ENCODE measurements at regions not wholly inside any gene's neighbourhood (a gene's known extent, or its start where the extent isn't known, plus 50 kb on each side); places are given as distances from the start of the nearest gene placed in this dataset.

DNA sequence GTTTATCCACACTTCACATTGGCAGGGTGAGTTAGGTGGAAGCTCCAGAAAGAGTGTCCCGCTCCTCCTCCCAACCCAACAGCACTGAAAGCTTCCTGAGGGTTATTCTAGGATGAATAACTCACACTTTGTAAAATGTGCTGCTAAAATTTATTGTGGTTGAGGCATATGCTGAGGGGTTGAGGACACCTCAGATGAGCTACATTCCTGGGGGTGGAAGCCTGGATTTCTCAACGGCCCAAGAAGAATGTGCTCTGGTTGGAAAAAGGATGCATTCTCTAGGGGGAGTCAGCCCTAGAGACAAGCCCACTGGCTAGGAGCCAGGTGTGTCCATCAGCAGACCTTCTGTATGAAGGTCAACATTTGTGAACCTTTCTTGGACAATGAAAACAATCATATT lies 91.5 kb upstream of the PDE1C start:
- intact Hi-C loops (cut with DNase I) = loop anchor here in 5 of 10 donors (5.0 to 10.0 kb wide), 3 partner anchors 89 to 377 kb away; partner anchors contain the start of gene PDE1C (in 3 of the 5)

DNA sequence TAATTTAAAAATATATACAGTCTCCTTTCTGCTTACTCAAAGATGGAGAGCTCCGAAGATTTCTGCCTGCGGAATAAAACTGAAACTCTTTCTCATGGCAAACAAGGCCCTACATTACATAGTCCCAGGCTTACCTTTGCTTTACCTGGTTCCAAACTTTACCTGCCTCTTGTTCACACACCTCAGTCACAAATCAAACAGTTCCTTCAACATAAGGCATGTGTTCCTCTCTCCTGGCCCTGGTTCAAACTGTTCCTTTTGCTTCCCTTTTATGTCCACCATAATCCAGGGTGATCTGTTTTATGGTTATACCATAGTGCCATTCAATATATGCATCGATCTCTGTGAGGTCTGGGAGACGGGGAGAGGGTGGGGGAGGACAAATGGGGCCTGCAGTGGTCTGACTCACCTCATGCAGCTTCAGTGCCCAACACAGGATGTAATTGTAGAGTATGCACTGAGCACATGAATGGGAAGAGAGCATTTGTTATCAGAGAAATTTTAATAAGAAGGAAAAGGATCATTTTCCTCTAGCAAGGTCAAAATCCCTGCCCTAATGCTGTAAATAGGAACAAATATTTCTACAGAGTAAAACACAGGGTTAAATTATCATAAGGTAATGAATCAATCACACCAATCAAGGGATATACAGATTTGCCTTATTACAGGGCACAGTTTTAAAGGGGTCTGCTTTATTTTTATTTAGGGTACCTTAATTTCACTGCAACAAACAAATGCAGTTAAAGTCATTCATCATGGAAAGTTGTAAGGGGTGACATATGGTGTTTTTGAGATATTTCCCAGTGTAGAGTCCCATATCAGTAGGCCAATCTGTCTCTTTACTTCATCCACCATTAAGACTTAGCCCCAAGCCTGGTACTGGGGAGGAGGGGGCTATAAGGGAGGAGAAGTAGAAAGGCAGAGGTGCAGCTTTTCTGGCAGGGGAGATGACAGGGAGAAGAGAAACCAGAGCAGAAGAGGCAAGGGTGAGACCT lies 88.8 kb upstream of the PDE1C start:
- intact Hi-C loops (cut with DNase I) = loop anchor here in 5 of 10 donors (5.0 to 10.0 kb wide), 4 partner anchors 54 to 274 kb away; partner anchors contain the start of gene PDE1C (in 4 of the 5)
- no peak overlapping the region for H3K4me3 ChIP-seq
- no peaks in the 10 kb centered on the region for H3K9me3 ChIP-seq
- DNase-seq (no peak), ATAC-seq (no peak)
- WGBS, 2 donors = 80 to 82% methylated on average over 4 of the region's 4 CpGs
- peak overlapping the region in 8 of 10 donors; percentile 31 to 89 (median 78) for H3K27ac ChIP-seq
- peaks cover 12 to 62% (median 50%) of the 10 kb centered on the region in 9 donors for H3K4me1 ChIP-seq
- H3K36me3 ChIP-seq = no peaks in the 10 kb centered on the region
- no peaks in the 10 kb centered on the region for H3K27me3 ChIP-seq
- TF ChIP-seq, protein P1, sequence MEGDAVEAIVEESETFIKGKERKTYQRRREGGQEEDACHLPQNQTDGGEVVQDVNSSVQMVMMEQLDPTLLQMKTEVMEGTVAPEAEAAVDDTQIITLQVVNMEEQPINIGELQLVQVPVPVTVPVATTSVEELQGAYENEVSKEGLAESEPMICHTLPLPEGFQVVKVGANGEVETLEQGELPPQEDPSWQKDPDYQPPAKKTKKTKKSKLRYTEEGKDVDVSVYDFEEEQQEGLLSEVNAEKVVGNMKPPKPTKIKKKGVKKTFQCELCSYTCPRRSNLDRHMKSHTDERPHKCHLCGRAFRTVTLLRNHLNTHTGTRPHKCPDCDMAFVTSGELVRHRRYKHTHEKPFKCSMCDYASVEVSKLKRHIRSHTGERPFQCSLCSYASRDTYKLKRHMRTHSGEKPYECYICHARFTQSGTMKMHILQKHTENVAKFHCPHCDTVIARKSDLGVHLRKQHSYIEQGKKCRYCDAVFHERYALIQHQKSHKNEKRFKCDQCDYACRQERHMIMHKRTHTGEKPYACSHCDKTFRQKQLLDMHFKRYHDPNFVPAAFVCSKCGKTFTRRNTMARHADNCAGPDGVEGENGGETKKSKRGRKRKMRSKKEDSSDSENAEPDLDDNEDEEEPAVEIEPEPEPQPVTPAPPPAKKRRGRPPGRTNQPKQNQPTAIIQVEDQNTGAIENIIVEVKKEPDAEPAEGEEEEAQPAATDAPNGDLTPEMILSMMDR (IDR thresholded peaks at IDR 0.05) = no peak

More for the DNA sequence above, 91.5 kb upstream of the PDE1C start:
- H3K27me3 ChIP-seq = no peaks in the 10 kb centered on the region
- H3K9me3 ChIP-seq = no peaks in the 10 kb centered on the region
- DNase-seq (no peak), ATAC-seq (no peak)
- peaks cover 9 to 51% (median 38%) of the 10 kb centered on the region in 9 donors for H3K4me1 ChIP-seq
- 49 to 53% methylated on average over 2 of the region's 2 CpGs for WGBS, 2 donors
- TF ChIP-seq, protein P1 (IDR thresholded peaks at IDR 0.05) = no peak
- no peaks in the 10 kb centered on the region for H3K36me3 ChIP-seq
- no peak overlapping the region for H3K4me3 ChIP-seq
- peak overlapping the region in 7 of 10 donors; percentile 22 to 88 (median 75) for H3K27ac ChIP-seq

DNA sequence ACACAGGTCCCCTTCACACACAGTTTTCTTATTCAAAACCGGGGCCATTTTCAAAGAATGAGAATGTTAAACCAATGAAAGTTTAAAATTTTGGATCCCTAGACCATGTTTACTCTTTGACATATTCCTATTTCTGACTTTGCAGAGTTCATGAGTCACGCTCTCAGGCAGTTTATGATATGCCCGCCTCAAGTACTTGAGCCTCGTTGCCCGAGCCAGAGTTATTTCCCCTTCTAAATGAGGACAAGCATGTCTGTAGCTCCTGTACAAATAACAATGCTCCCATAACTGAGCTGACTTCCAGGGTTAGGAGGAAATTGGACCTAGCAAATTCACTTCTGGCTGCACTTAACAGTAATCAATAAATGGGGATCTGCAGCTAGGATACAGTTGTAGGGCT lies 87.9 kb upstream of the PDE1C start:
- DNase-seq = peak in 1 of 2 donors; percentile 56
- intact Hi-C loops (cut with DNase I) = loop anchor here in 5 of 10 donors (5.0 to 10.0 kb wide), 4 partner anchors 53 to 273 kb away; partner anchors contain the start of gene PDE1C (in 4 of the 5)
- 45 to 56% methylated on average over 5 of the region's 5 CpGs for WGBS, 2 donors
- H3K4me3 ChIP-seq = no peak overlapping the region
- peak overlapping the region in 8 of 10 donors; percentile 35 to 89 (median 78) for H3K27ac ChIP-seq
- H3K27me3 ChIP-seq = no peaks in the 10 kb centered on the region
- H3K36me3 ChIP-seq = no peaks in the 10 kb centered on the region
- ATAC-seq = peak; percentile 32 to 79 (median 70)
- TF ChIP-seq, protein P1 (IDR thresholded peaks at IDR 0.05) = no peak
- no peaks in the 10 kb centered on the region for H3K9me3 ChIP-seq
- H3K4me1 ChIP-seq = peaks cover 8 to 62% (median 44%) of the 10 kb centered on the region in 9 donors

DNA sequence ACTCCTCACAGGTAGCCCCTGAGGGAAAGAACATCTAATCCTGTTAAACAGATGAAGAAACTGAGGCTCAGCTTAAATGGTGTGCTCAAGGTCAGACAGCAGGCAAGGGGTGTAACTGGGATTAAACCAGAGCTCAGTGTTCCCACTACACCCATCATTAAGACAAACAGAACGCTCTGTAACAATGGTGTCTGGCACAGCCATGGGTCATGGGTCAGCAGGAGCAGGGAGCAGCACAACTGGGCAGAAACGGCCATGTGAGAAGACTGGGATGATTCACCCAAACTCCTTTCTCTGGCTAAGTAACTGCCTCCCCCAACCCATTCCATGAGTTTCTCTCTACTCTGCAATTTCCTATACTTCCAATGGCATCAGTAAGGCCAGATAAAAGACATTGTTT lies 85.5 kb upstream of the PDE1C start:
- WGBS, 2 donors = 50 to 77% methylated on average over 2 of the region's 2 CpGs
- Histone ChIP-seq H3K36me3 (no peaks in the 10 kb centered on the region), H3K9me3 (no peaks in the 10 kb centered on the region), H3K27ac (peak overlapping the region in 7 of 10 donors; percentile 35 to 87 (median 84)), H3K4me1 (peaks cover 0 to 67% (median 37%) of the 10 kb centered on the region in 9 donors), H3K4me3 (no peak overlapping the region), H3K27me3 (no peaks in the 10 kb centered on the region)
- ATAC-seq (peak in 2 of 8 donors; percentile 7 to 62), DNase-seq (no peak)
- intact Hi-C loops (cut with DNase I) = loop anchor here in 5 of 10 donors (2.0 to 10.0 kb wide), 5 partner anchors 51 to 271 kb away; partner anchors contain the start of gene PDE1C (in 4 of the 5)
- TF ChIP-seq, protein P1 (IDR thresholded peaks at IDR 0.05) = no peak
